Smooth muscle cell (in vitro differentiated cells): ENCODE measurements at regions not wholly inside any gene's neighbourhood (a gene's known extent, or its start where the extent isn't known, plus 50 kb on each side); places are given as distances from the start of the nearest gene placed in this dataset.

Experiments
- DNase-seq: peaks from one replicate; lab custom pipeline; 2025; ENCODE audit not compliant: unreplicated experiment; lab: John Stamatoyannopoulos, UW
- H2AFZ ChIP-seq: fragments of 200-600 bp; sonication (generic); 2 replicates; pipeline ENCODE4 v1.6.0; 2016; ENCODE audit warnings: antibody characterized with exemption, low read depth, mild to moderate bottlenecking
- H3F3A ChIP-seq: fragments of 200-600 bp; sonication (generic); 2 replicates; pipeline ENCODE4 v1.6.0; 2017; ENCODE audit warnings: antibody characterized with exemption, low read depth
- H3K27ac ChIP-seq: fragments of 200-600 bp; sonication (generic); 2 replicates; pipeline ENCODE4 v1.5.1; 2016; ENCODE audit warnings: low read depth, mild to moderate bottlenecking
- H3K27me3 ChIP-seq: fragments of 200-600 bp; sonication (generic); 2 replicates; pipeline ENCODE4 v1.6.1; 2016; ENCODE audit warnings: low read depth, mild to moderate bottlenecking
- H3K36me3 ChIP-seq: fragments of 200-600 bp; sonication (generic); 2 replicates; pipeline ENCODE4 v1.5.1; 2016; ENCODE audit warnings: low read depth
- H3K4me1 ChIP-seq: fragments of 200-600 bp; sonication (generic); 2 replicates; pipeline ENCODE4 v1.5.1; 2016; ENCODE audit warnings: low read depth
- H3K4me2 ChIP-seq: fragments of 200-600 bp; sonication (generic); 2 replicates; pipeline ENCODE4 v1.6.0; 2016; ENCODE audit warnings: mild to moderate bottlenecking
- H3K4me3 ChIP-seq: fragments of 200-600 bp; sonication (generic); 2 replicates; pipeline ENCODE4 v1.5.1; 2016; ENCODE audit warnings: mild to moderate bottlenecking
- H3K79me2 ChIP-seq: fragments of 200-600 bp; sonication (generic); 2 replicates; pipeline ENCODE4 v1.6.0; 2016; ENCODE audit warnings: low read depth, mild to moderate bottlenecking
- H3K9ac ChIP-seq: fragments of 200-600 bp; sonication (generic); 2 replicates; pipeline ENCODE4 v1.6.0; 2016; ENCODE audit warnings: low read depth
- H3K9me3 ChIP-seq: fragments of 200-600 bp; sonication (generic); replicated peaks from 2 replicates; pipeline ENCODE4 v1.5.1; 2016; ENCODE audit warnings: low read depth
- H4K20me1 ChIP-seq: fragments of 200-600 bp; sonication (generic); 2 replicates; pipeline ENCODE4 v1.6.0; 2016; ENCODE audit warnings: low read depth
- WGBS: methylation state at CpG from one replicate; pipeline ENCODE4 v1.1.7; 2016; ENCODE audit warnings: low lambda C conversion rate; 5-methylcytosine and 5-hydroxymethylcytosine counted together
- TF ChIP-seq, protein P1 (sequence below): fragments of 200-600 bp; sonication (generic); IDR thresholded peaks from 2 replicates; pipeline ENCODE4 v1.5.1; 2017; ENCODE audit warnings: borderline replicate concordance, mild to moderate bottlenecking, antibody characterized with exemption; ENCODE audit not compliant: insufficient read depth, poor library complexity, severe bottlenecking

DNA sequence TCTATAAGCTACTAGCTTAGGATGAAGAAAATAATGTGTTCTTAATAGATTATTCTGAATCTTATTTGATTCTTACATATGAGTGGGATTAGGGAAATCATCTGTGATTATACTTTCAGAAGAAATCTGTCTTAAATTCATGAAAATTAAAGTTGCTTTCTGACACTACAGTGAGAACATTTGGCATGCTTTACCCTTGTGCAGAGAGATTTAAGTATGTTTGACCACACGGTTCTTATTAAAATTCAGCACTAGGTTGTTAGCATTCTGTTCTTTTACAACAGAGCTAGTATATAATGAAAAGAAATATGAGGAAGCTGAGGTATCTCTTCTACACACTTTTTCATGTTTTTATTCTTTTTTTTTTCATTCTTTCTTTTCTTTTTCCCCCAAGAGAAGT, 2723.9 kb downstream of the PCDH9 start:
- no peak overlapping the region for H3K27ac ChIP-seq
- H3K79me2 ChIP-seq, result no peaks in the 10 kb centered on the region
- WGBS, result 92% methylated on average over 1 of the region's 1 CpG
- H3K4me3 ChIP-seq, result no peak overlapping the region
- H3K9me3 ChIP-seq, result no peaks in the 10 kb centered on the region
- no peaks in the 10 kb centered on the region for H4K20me1 ChIP-seq
- no peaks in the 10 kb centered on the region for H3F3A ChIP-seq
- H3K27me3 ChIP-seq, result no peaks in the 10 kb centered on the region
- no peak for DNase-seq
- H3K36me3 ChIP-seq, result no peaks in the 10 kb centered on the region
- no peak overlapping the region for H3K9ac ChIP-seq
- H3K4me2 ChIP-seq, result no peak overlapping the region
- TF ChIP-seq, protein P1, sequence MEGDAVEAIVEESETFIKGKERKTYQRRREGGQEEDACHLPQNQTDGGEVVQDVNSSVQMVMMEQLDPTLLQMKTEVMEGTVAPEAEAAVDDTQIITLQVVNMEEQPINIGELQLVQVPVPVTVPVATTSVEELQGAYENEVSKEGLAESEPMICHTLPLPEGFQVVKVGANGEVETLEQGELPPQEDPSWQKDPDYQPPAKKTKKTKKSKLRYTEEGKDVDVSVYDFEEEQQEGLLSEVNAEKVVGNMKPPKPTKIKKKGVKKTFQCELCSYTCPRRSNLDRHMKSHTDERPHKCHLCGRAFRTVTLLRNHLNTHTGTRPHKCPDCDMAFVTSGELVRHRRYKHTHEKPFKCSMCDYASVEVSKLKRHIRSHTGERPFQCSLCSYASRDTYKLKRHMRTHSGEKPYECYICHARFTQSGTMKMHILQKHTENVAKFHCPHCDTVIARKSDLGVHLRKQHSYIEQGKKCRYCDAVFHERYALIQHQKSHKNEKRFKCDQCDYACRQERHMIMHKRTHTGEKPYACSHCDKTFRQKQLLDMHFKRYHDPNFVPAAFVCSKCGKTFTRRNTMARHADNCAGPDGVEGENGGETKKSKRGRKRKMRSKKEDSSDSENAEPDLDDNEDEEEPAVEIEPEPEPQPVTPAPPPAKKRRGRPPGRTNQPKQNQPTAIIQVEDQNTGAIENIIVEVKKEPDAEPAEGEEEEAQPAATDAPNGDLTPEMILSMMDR, result no peak
- no peaks in the 10 kb centered on the region for H3K4me1 ChIP-seq
- no peak overlapping the region for H2AFZ ChIP-seq

DNA sequence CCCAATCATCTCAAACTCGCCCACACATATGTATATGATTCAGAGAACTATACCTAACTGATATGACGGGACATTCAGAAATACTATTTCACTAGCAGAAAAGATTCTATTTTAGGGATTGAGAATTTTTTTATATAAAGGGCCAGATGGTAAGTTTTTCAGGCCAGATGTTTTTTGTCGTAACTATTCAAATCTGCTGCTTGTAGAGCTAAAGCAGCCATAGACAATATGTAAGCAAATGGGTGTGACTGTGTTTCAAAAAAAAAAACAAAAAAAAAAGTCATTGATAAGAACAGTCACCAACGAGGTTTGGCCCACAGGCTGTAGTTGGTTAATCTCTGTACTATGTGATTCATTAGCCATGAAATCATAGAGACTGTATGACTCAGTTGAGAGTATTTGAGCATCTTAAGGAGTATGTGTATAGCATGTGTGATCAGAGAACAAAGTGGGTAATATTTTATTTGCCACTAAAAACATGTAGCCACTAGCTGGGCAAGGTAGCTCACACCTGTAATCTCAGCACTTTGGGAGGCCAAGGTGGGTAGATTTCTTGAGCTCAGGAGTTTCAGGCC, 2724.7 kb downstream of the PCDH9 start:
- Histone ChIP-seq H3K4me1 (no peaks in the 10 kb centered on the region), H3F3A (no peaks in the 10 kb centered on the region), H3K9me3 (no peaks in the 10 kb centered on the region), H4K20me1 (no peaks in the 10 kb centered on the region), H2AFZ (no peak overlapping the region), H3K36me3 (no peaks in the 10 kb centered on the region), H3K9ac (no peak overlapping the region), H3K27ac (no peak overlapping the region), H3K27me3 (no peaks in the 10 kb centered on the region), H3K4me3 (no peak overlapping the region), H3K4me2 (no peak overlapping the region), H3K79me2 (no peaks in the 10 kb centered on the region)
- DNase-seq, result no peak
- TF ChIP-seq, protein P1, result no peak
- 77% methylated on average over 4 of the region's 4 CpGs for WGBS

DNA sequence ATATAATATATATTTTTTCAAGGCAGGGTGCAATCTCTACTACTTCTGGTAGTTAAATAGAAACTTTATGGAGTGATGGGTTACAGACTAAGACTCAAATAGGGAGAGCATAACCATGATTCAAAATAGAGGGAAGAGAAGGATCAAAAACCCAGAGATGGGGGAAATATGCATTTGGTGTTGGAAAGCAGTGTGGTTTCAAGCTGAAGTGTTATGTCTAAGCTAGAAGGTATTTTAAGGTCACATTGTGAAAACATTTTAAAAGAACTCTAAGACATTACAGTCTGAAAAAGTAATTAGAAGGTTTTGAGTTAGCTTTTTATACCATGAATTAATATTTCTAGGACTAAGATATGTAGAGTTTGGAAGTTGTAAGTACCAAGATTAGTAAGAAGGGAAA, 2741.4 kb downstream of the PCDH9 start:
- Histone ChIP-seq H3K4me2 (no peak overlapping the region), H3K27me3 (no peaks in the 10 kb centered on the region), H3K4me3 (no peak overlapping the region), H3K9me3 (no peaks in the 10 kb centered on the region), H3K9ac (no peak overlapping the region), H3K4me1 (no peaks in the 10 kb centered on the region), H3K36me3 (no peaks in the 10 kb centered on the region), H4K20me1 (no peaks in the 10 kb centered on the region), H2AFZ (no peak overlapping the region), H3F3A (no peaks in the 10 kb centered on the region), H3K27ac (no peak overlapping the region), H3K79me2 (no peaks in the 10 kb centered on the region)
- TF ChIP-seq, protein P1, result no peak
- DNase-seq, result no peak

DNA sequence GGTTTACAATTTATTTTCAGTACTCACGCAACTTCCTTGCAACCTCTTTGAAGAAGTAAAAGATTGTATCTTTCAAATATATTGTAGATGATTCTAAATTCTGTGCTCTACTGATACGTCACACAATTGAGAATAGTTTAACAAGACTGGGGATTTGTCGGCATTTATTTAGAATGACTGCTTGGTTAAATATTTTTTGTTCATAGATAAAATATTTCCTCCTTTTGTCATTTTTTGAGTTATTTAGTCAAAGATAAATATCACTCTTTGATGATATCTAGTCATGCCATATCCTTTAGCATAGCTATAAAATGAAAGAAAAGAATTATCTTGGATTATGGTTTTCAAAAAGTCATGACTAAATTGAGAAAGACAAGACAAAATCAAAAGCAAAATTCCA, 2747.8 kb downstream of the PCDH9 start:
- Histone ChIP-seq H2AFZ (no peak overlapping the region), H3K4me3 (no peak overlapping the region), H3K9me3 (no peaks in the 10 kb centered on the region), H3F3A (no peaks in the 10 kb centered on the region), H3K4me2 (no peak overlapping the region), H3K36me3 (no peaks in the 10 kb centered on the region), H3K9ac (no peak overlapping the region), H3K27ac (no peak overlapping the region), H3K79me2 (no peaks in the 10 kb centered on the region), H4K20me1 (no peaks in the 10 kb centered on the region), H3K27me3 (no peaks in the 10 kb centered on the region), H3K4me1 (no peaks in the 10 kb centered on the region)
- 90% methylated on average over 3 of the region's 3 CpGs for WGBS
- TF ChIP-seq, protein P1, result no peak
- DNase-seq, result no peak
